Inferior parietal cortex (tissue), 1 donor: ENCODE measurements at regions not wholly inside any gene's neighbourhood (a gene's known extent, or its start where the extent isn't known, plus 50 kb on each side); places are given as distances from the start of the nearest gene placed in this dataset.

Experiments
- DNase-seq: peaks from one replicate; pipeline ENCODE4 v3.0.0-alpha.2; 2016; ENCODE audit errors: extremely low spot score

DNA sequence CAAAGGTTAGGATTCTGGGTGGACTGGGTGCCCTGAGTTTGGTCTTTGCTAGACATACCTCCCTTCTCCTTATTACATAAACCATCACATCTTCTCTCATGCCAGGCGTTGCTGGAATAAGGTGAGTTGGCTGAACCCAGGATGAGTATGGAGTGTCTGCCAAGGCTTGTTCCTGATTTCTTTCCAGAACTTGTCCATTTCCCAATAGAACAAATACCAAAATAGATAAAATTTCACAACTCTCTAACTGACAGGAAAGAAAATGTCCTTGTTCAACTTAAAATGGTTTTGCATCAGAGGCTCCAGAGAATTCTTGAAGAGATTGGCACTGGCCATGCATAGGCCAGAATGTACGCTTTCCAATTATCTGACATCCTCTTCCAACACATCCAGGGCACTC lies 291.9 kb downstream of the IGSF11 start:
- DNase-seq: peak; percentile 33

DNA sequence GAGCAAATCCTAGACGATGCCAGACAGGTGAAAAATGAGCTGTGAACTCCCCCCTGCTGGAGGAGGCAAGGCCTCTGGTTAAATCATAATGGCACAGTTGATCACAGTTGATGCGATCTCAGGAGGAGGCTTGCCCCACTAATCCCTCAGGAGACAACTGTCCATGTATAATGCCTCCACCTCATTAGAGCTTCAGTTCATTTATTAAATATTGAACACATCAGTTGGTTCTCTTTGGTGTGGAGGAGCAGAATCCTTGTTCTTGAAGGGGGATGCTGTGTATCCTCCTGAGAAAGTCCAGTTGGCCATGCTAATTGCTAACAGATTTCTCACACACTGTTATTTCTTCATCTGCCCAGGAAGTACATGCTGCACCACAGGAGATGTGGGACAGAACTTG lies 290.5 kb downstream of the IGSF11 start:
- DNase-seq: no peak

DNA sequence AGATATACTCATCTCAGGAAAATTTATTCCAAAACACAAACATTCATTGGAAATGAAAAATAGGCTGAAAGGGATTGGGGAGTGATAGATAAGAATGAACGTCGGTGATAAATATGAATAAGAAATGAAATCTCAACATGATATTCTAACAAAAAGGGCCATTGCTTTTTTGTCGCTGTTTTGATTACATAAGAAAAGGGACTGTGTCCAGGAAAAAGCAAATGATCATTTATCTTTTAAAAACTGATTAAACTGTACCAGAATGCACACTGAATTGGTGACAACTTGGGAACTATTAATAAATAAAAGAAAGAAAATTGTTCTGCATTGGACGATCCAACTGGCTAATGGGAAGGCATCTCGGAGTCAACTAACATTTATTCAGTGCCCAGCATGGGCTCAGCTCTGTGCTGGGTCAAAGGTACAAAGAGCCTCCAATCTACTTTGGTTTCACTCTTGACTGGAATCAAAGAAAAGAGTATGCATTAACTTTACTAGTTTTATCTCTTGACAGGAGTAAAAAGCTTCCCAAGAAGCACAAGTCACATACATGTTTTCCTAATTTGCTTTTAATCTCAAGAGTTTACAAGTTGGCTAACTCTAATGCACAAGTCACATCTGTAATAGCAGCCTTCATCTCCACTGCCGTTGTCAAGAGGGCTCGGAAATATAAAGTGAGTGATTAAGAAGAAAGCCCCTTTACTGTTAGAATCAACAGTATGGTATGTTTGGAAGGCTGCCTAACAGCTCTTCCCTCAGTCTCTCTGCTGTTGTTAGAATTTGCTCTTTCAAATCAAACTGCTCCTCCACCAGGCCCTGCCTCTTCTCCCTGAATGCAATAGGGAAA lies 280.0 kb downstream of the IGSF11 start:
- no peak for DNase-seq

DNA sequence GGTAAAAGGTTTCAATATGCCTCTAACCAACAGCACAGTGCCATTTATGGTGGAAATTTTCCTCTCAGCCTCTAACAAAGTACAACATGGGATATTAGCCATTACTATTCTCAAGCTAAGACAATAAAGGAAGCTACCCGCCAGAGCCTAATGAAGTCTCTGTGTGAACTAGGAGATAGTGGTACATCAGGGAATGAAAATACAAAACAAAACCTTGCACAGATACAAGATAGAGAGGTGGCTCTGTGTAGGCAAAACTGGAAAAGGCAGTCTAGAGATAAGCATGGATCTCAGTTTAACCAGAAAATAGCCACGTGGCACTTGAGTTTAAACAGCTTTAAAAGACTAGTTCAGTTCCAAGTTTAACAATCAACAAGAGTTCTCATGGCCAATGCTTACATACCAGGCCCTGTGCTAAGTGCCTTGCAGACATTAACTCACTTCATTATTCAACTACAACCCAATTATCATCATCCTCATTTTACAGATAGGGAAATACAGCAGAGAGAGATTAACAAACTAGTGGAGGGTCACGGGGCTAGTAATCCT lies 279.3 kb downstream of the IGSF11 start:
- DNase-seq: no peak

DNA sequence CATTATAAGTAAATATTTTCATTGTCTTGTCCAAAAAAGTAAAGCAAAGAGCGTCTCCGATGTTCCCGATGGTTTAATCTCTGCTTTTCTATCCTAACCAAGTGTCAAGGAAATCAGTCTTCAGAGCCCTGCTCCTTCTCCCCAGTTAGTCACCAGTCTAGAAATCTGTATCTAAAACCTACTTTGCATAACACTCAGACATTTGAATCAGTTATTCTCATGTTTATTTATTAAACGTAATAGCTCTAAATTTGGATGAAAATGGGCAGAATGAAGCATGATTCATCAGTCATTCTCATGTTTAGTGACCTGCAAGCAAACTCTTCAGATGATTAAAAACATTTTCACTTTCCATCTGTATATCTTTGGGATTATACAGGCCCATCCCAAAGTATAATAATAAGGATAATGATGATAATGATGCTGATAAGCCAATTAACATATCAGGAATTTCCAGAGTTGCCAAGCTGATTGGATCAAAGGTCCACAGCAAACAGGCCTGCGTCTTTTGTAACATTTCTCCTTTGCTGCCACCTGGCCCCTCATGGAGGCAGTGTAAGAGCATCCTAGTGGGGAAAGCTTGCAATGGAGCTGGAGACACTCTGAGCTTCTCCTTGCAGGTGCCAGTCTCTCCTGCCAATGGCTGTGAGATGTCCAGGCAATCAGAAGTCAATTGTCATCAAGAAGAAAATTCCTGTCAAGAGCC lies 273.9 kb downstream of the IGSF11 start:
- no peak for DNase-seq

DNA sequence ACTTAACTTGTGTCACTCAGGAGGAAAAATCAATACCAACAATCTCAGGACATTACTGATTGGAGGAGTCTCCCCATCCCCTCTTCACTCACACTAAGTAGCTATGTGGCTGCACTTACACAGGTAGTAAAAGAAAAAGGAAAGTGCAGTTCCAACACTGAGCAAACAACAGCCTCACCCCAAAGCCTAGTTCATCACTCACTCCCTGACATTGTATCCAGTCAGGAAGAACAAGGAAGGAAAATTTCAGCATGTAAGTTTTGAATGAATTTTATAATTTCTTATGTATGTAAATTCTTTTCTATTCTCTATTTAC lies 273.4 kb downstream of the IGSF11 start:
- DNase-seq: no peak

DNA sequence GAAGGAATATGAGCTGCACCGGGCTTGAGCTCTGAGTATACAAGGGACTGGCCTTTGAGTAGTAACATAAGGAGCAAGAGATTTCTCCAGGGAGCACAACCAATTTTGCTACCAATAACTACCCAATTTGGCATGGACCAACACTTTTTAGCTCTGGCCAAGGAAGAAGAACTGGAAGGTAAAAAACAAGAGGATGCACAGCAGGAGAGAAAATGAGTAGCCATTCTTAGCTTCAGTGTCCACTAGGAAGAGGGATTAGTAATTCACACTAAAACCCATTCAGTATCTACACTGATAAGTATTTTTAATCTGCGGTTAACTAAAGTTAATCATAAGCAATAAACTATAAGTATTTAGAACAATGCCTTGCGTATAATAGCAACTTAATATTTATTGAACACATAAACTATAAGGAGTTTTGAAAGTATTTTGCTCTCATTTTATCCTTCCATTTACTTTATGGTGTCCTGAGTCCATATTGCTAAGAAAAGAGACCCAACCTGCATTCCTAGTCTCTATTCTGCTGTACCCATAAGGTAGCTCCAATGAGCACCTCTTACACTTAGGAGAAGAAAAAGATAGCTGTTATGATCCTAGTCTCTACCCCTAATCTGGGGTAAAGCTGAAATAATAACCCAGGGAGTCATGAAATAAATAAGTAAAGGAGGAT lies 268.9 kb downstream of the IGSF11 start:
- no peak for DNase-seq

DNA sequence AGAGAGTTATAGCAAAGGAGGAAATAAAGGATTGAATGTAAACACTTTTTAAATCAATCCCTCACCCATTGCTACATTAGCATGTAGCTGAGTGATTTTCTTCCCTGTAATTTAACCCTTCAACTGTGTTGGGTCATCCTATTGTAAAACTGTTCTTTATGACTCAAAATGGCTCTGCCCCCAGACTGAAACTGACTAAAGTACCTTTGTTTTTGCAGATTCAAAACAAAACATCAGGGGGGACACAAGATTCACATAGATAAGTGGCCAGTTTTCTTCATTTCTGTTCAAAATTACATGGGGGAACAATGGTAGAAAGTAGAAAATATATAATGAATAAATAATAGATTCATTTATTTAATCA lies 268.4 kb downstream of the IGSF11 start:
- no peak for DNase-seq

DNA sequence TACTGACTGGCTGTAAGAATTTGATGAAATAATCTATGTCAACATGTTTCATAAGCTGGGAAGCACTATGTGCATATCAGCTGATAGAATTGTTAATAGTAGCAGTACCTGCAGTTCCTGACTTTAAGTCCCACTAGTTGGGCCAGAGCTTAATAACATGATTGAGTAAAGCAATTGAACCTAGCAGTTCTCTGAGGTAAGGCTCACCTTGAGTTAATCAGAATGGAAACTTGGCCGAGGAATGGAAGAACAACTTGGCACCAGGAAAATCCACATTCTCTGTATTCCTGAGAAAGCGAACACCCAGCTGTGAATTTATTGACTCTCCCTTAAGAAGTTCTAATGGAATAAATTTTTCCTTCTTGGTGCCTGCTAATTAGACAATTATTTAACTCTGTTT lies 262.6 kb downstream of the IGSF11 start:
- DNase-seq: no peak

DNA sequence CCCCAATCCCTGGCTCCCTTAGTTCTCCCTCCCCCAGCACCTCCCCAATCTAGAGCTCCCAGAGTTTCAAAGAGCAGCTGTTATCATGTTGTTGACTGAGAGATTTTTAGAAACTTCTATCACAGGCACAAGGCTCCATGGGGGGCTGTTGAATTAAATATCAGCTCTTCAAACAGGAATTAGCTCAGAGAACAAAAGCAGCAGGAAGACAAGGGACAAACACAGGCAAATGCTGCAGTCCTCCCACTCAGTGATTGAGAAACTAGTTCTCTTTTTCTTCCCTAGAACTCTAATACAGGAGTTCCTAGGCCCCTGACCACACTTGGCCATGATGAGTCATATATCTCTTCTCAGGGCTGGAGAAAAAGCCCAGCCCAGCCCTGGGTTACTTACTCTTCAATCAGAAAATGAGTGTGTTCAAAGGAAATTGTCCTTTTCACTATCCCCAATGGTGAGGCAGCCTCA lies 262.1 kb downstream of the IGSF11 start:
- DNase-seq: no peak

DNA sequence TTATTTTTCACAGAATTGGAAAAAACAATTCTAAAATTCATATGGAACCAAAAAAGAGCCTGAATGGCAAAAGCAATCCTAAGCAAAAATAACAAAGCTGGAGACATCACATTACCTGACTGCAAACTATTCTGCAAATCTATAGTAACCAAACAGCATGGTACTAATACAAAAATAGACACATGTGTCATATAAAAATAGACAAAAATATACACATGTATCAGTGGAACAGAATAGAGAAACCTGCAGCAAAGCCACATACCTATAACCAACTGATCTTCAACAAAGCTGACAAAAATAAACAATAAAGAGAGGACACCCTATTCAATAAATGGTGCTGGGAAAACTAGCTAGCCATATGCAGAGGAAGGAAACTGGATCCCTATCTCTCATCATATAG lies 259.6 kb downstream of the IGSF11 start:
- DNase-seq: no peak

DNA sequence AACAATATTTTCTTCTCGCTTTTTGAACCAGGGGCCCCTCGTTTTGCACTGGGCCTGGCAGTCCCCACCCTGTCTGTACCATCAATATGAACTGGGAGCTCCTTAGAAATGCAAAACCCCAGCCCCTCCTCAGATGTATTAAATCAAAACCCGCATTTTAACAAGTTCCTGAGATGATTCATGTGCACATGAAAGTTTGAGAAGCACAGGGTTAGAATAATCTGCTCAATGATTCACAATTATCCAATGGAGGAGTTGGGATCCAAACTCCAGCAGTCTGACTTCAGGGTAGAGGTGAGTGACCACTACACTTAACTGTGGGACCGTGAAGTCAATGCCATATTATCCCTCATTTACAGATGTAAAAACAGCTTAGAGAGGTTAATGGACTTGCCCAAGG lies 256.4 kb downstream of the IGSF11 start:
- DNase-seq: no peak

DNA sequence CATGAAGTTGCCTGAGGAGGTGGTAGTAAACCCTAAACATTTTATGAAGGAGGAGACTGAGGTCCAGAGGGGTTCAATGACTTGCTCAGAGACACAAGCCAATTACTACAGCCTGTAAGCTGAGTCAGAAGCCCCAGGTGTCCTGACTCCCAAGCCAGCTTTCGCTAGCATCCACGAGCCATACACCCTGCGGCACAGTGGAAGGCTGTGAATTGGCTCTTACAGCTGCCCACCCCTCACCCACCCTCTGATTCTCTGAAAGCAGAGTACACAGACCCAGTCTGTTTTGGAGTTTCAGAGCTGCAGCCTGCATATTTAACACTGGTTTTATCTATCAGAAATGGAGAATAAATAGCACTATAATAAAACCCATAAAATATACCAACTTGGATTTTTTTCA lies 253.4 kb downstream of the IGSF11 start:
- DNase-seq: no peak

DNA sequence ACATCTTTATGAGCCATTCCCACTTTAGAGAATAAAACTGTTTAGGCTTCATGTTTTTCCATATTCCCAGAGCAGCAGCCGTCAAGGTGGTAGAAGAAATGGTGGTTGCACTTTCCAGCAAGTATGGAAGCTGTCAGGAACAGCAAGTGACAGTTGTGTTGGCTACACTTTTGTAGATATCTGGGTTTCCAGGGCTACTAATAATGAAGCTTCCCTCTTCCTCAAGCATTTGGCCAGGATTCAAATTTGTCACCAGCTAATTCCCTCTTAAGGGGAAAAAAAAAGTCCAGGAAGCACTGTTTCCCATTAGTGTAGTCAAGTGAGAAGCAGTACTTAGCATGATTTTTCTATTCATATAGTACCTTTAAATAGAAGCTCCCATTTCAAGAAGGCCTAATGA lies 252.8 kb downstream of the IGSF11 start:
- DNase-seq: no peak

DNA sequence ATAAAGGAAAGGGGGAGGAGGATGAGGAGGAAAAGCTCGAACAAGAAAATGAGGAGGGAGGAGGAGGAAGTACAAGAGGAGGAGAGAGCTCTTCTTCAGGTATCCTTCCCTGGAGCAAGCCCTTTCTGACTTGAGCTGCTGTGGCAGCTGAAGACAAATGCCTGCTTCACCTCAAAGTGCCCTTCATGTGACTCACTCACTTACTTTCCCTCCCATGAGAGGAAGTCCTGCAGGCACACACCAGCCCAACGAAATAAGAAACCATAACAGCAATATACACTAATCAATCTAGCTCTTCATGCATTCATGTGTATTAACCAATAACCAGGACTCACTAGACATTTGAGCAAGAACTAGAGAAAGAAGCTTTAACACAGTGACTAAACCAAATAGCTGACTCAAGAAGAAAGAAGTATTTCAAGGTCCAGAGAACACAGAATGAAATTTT lies 251.9 kb downstream of the IGSF11 start:
- DNase-seq: no peak

DNA sequence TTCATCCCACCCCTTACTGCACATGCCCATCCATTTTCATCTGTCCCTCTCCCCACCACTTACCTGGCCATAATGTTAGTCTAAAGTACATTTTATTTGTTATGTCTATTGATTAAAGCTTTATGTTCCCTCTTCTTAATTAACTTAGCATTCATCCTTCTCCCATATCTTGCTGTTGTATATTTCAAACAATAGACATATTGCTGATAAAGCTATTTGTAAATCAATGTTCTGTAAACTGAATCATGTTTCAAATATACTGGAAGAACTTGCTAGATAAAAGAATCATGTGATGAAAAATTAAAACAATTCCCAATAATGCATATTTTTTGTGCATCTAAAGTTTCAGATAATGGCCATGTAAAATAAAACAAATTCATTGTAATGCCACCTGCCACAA lies 249.2 kb downstream of the IGSF11 start:
- DNase-seq: no peak

DNA sequence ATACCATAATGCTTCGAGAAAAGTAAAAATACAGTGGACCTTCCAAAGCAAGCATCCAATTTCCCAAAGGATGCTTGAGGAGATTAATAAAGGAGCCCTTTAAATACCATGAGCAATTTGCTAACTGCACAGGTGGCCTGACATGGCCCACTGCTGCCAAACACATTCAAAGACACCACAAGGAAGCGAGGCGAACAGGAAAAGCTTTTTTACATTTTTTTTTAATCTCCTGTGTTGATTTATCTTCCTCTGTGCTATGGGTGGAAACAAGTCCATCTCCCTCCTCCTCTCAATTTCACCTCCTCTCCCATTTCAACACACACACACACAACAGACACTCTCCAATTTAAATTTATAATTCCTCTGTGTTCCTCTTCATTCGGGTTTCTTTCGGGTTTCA lies 243.4 kb downstream of the IGSF11 start:
- no peak for DNase-seq

DNA sequence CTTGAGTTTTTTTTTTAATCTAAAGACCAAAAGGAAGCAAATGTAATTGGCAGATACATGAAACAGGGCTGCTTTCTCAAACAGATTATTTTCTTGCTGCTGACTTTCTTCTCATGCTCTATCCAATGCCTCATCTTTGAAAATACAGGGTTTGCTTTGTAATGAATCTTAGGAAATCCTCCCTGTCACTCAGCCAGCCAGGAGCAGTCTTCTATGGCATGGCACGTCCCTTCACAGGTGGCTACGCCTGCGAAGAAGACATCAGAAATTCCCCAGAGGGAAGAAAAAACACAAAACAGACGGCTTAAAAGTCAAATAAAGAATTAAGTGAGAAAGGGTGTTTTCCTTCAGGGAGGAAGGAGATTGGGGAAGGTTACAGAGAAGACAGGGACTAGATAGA lies 242.5 kb downstream of the IGSF11 start:
- no peak for DNase-seq

DNA sequence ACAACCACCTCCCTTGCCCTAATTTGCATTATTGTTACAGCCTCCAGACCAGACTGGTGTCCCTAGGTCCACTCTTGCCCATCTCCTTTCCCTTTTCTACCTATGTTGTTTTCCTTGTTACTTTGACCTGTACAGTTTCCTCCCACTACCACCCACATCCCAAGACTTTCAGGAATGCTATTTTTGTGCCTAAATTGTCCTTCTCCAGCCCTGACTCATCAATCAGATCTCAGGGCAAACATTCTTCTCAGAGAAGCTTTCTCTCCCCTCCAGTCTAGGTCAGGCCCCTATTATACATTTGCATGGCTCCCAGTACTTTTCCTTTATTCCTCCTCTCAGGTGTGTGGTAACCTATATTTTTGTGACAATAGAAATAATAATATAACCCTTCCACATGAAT lies 241.5 kb downstream of the IGSF11 start:
- no peak for DNase-seq

DNA sequence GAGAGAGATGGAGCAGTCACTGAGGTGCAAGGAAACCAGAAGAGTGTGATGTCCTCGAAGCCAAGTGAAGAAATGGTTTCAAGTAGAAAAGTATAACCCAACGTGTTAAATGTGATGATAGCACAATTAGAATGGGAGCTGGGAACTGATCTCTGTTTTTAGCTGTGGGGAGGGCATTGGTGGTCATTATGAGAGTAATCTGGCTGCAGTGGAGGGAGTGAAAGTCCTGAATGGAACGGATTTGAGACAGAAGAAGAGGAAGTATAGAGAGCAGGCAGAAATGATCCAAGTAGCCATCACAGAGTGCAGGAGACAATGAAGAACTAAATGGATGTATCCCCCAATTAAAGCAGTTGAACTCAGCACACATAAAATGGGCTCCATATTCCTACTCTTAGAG lies 235.3 kb downstream of the IGSF11 start:
- DNase-seq: no peak

DNA sequence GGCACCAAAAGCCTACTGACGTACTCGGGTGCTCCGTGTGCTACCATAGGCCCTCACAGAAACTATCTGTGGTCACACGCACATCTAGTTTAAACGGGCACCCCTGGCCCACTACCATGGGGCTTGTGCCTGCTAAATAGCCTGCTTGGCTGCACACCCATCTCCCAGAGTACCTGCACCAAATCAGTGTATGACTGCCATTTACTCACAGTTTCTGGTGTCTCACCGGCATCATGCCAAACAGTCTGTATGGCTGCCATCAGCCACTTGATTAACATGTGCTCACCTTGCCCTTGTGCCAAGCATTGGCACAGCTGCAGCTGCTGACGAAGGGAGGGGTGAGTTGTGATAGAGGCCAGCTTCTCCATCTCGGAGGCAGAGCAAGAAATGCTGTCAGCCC lies 232.7 kb downstream of the IGSF11 start:
- no peak for DNase-seq

DNA sequence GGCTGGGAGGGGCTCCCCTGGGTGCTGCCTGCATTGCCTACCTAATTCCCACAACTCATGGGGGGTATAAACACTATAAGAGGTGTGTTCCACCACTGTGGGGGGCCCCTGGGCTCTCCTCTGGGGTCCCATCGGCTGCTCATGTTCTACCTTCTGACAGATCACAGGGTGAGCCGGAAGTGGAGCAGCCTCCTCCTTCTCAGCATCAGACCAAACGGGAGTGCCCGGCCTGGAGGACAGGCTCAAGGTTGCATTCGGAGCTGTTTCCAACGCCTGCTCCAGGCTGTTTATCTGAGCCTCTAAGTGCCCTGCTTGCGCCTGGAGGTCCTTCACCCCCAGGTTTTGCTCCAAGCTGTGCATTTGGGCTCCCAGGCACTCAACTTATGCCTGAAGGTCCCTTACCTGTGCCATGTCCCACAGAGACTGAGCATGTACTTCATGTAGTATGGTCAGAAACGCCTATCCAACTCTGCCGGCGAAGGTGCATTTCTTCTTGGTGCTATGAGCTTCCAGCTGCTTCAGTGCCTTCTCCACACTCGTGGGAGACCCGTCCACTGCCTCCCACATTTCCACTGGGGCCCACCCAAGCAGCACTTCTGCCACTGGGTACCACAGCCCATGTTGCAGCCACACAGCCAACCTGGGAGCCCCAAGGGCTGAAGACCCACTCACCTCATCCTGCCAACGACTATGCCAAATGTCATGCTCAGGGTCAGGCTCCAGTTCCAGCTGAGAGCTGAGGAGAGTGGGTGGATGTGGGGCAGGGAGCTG lies 232.1 kb downstream of the IGSF11 start:
- DNase-seq: no peak
